Hepatocyte (in vitro differentiated cells): ENCODE measurements at regions not wholly inside any gene's neighbourhood (a gene's known extent, or its start where the extent isn't known, plus 50 kb on each side); places are given as distances from the start of the nearest gene placed in this dataset.

Experiments
- DNase-seq: peaks from one replicate; pipeline ENCODE4 v3.0.0-alpha.2; 2016; ENCODE audit warnings: low spot score
- H2AFZ ChIP-seq: fragments of 200-600 bp; sonication (generic); 2 replicates; pipeline ENCODE4 v1.6.0; 2016; ENCODE audit warnings: antibody characterized with exemption, mild to moderate bottlenecking
- H3K27ac ChIP-seq: fragments of 200-600 bp; sonication (generic); 2 replicates; pipeline ENCODE4 v1.5.1; 2016; ENCODE audit warnings: mild to moderate bottlenecking
- H3K27me3 ChIP-seq: fragments of 200-600 bp; sonication (generic); 2 replicates; pipeline ENCODE4 v1.6.1; 2016
- H3K36me3 ChIP-seq: fragments of 200-600 bp; sonication (generic); replicated peaks from 2 replicates; pipeline ENCODE4 v1.5.1; 2016; ENCODE audit warnings: low read depth; ENCODE audit not compliant: insufficient read depth
- H3K4me1 ChIP-seq: fragments of 200-600 bp; sonication (generic); 2 replicates; pipeline ENCODE4 v1.5.1; 2016; ENCODE audit warnings: mild to moderate bottlenecking, moderate library complexity; ENCODE audit not compliant: insufficient read depth
- H3K4me2 ChIP-seq: fragments of 200-600 bp; sonication (generic); 2 replicates; pipeline ENCODE4 v1.6.0; 2016
- H3K4me3 ChIP-seq: fragments of 200-600 bp; sonication (generic); 2 replicates; pipeline ENCODE4 v1.5.1; 2016; ENCODE audit warnings: mild to moderate bottlenecking
- H3K79me2 ChIP-seq: fragments of 200-600 bp; sonication (generic); 2 replicates; pipeline ENCODE4 v1.6.0; 2017; ENCODE audit warnings: mild to moderate bottlenecking
- H3K9me2 ChIP-seq: fragments of 200-600 bp; sonication (generic); replicated peaks from 2 replicates; pipeline ENCODE4 v1.6.0; 2017; ENCODE audit warnings: mild to moderate bottlenecking; ENCODE audit not compliant: insufficient read depth
- H3K9me3 ChIP-seq: fragments of 200-600 bp; sonication (generic); 2 replicates; pipeline ENCODE4 v1.5.1; 2016; ENCODE audit warnings: low read depth, mild to moderate bottlenecking
- H4K20me1 ChIP-seq: fragments of 200-600 bp; sonication (generic); 2 replicates; pipeline ENCODE4 v1.6.0; 2016; ENCODE audit warnings: mild to moderate bottlenecking; ENCODE audit not compliant: insufficient read depth, poor library complexity, severe bottlenecking
- EZH2 ChIP-seq: fragments of 200-600 bp; sonication (generic); IDR thresholded peaks from 2 replicates; pipeline ENCODE4 v1.6.1; 2016; ENCODE audit warnings: antibody characterized with exemption, mild to moderate bottlenecking, borderline replicate concordance
- EZH2phosphoT487 ChIP-seq: fragments of 200-600 bp; sonication (generic); IDR thresholded peaks from one replicate; pipeline ENCODE4 v1.6.1; 2018; ENCODE audit warnings: antibody characterized with exemption, mild to moderate bottlenecking, low read depth, moderate library complexity; ENCODE audit not compliant: unreplicated experiment, severe bottlenecking
- WGBS: methylation state at CpG from one replicate; pipeline ENCODE4 v1.1.6; 2016; ENCODE audit warnings: low lambda C conversion rate; ENCODE audit errors: missing lambda C conversion rate; 5-methylcytosine and 5-hydroxymethylcytosine counted together
- TF ChIP-seq, protein P1 (sequence below): fragments of 200-600 bp; sonication (generic); IDR thresholded peaks from 2 replicates; pipeline ENCODE4 v1.5.1; 2016; ENCODE audit warnings: antibody characterized with exemption, mild to moderate bottlenecking; ENCODE audit not compliant: poor library complexity

DNA sequence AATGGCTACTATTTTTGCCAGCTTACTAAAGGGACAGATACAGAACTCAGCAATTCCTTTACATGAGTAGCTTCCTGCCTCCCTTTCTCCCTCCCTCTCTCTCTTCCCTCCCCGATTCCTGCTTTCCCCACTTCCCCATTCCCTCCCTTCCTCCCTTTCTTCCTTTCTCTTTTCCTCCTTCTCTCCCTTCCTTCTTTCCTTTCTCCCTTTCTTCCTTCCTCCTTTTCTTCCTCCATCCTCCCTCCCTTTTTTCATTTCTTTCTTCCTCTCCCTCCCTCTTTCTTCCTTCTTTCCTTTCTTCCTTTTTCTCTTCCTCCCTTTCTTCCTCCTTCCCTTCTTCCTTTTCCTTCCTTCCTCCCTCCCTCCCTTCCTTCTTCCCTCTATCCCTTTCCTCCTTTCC is 178.1 kb downstream of the RNF144B start:
- H3K27me3 ChIP-seq, result no peaks in the 10 kb centered on the region
- H3K4me3 ChIP-seq, result no peak overlapping the region
- peaks cover 10% of the 10 kb centered on the region for H3K4me1 ChIP-seq
- DNase-seq, result no peak
- no peak for TF ChIP-seq EZH2
- TF ChIP-seq, protein P1, sequence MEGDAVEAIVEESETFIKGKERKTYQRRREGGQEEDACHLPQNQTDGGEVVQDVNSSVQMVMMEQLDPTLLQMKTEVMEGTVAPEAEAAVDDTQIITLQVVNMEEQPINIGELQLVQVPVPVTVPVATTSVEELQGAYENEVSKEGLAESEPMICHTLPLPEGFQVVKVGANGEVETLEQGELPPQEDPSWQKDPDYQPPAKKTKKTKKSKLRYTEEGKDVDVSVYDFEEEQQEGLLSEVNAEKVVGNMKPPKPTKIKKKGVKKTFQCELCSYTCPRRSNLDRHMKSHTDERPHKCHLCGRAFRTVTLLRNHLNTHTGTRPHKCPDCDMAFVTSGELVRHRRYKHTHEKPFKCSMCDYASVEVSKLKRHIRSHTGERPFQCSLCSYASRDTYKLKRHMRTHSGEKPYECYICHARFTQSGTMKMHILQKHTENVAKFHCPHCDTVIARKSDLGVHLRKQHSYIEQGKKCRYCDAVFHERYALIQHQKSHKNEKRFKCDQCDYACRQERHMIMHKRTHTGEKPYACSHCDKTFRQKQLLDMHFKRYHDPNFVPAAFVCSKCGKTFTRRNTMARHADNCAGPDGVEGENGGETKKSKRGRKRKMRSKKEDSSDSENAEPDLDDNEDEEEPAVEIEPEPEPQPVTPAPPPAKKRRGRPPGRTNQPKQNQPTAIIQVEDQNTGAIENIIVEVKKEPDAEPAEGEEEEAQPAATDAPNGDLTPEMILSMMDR, result no peak
- no peak for TF ChIP-seq EZH2phosphoT487
- H2AFZ ChIP-seq, result no peak overlapping the region
- no peaks in the 10 kb centered on the region for H3K79me2 ChIP-seq
- no peaks in the 10 kb centered on the region for H3K9me3 ChIP-seq
- H3K27ac ChIP-seq, result no peak overlapping the region
- H3K4me2 ChIP-seq, result no peak overlapping the region
- no peaks in the 10 kb centered on the region for H3K9me2 ChIP-seq
- no peaks in the 10 kb centered on the region for H4K20me1 ChIP-seq
- no peaks in the 10 kb centered on the region for H3K36me3 ChIP-seq
- 100% methylated on average over 1 of the region's 1 CpG for WGBS

- Histone ChIP-seq H3K27me3 (no peaks in the 10 kb centered on the region), H3K4me2 (no peak overlapping the region), H2AFZ (no peak overlapping the region), H3K4me3 (no peak overlapping the region), H3K9me3 (no peaks in the 10 kb centered on the region), H3K79me2 (no peaks in the 10 kb centered on the region), H3K27ac (no peak overlapping the region), H3K36me3 (no peaks in the 10 kb centered on the region), H4K20me1 (no peaks in the 10 kb centered on the region), H3K9me2 (no peaks in the 10 kb centered on the region), H3K4me1 (no peaks in the 10 kb centered on the region)
- WGBS, result 96% methylated on average over 2 of the region's 2 CpGs
- TF ChIP-seq EZH2phosphoT487, result no peak
- no peak for TF ChIP-seq EZH2
- TF ChIP-seq, protein P1, result no peak
- no peak for DNase-seq
Measured at GRCh38 chr6:18567380-18567779, 180.2 kb downstream of the RNF144B start.

GRCh38 chr6:18577491-18577890 is 190.3 kb downstream of the RNF144B start:
- H3K27ac ChIP-seq, result no peak overlapping the region
- no peak overlapping the region for H3K4me3 ChIP-seq
- DNase-seq, result no peak
- H3K4me1 ChIP-seq, result no peaks in the 10 kb centered on the region
- H4K20me1 ChIP-seq, result no peaks in the 10 kb centered on the region
- WGBS, result 77% methylated on average over 2 of the region's 2 CpGs
- H3K4me2 ChIP-seq, result no peak overlapping the region
- no peaks in the 10 kb centered on the region for H3K27me3 ChIP-seq
- H3K36me3 ChIP-seq, result no peaks in the 10 kb centered on the region
- no peak overlapping the region for H2AFZ ChIP-seq
- H3K9me2 ChIP-seq, result no peaks in the 10 kb centered on the region
- H3K79me2 ChIP-seq, result no peaks in the 10 kb centered on the region
- TF ChIP-seq EZH2 (no peak), EZH2phosphoT487 (no peak)
- TF ChIP-seq, protein P1, result no peak
- H3K9me3 ChIP-seq, result no peaks in the 10 kb centered on the region

- Histone ChIP-seq H2AFZ (no peak overlapping the region), H3K27me3 (no peaks in the 10 kb centered on the region), H3K4me3 (no peak overlapping the region), H3K36me3 (no peaks in the 10 kb centered on the region), H3K4me2 (no peak overlapping the region), H3K4me1 (no peaks in the 10 kb centered on the region), H3K79me2 (no peaks in the 10 kb centered on the region), H3K9me2 (no peaks in the 10 kb centered on the region), H3K27ac (no peak overlapping the region), H3K9me3 (no peaks in the 10 kb centered on the region), H4K20me1 (no peaks in the 10 kb centered on the region)
- TF ChIP-seq, protein P1, result no peak
- no peak for TF ChIP-seq EZH2
- TF ChIP-seq EZH2phosphoT487, result no peak
- 86% methylated on average over 2 of the region's 2 CpGs for WGBS
- DNase-seq, result no peak
Measured at GRCh38 chr6:18579166-18579565, 192.0 kb downstream of the RNF144B start.
